Activated CD8-positive, alpha-beta memory T cell treated with anti-CD3 and anti-CD28 coated beads, Interleukin-2, amount 10 ng/mL, durations not matched to agents 7 days and 5 days (primary cell): ENCODE measurements at regions not wholly inside any gene's neighbourhood (a gene's known extent, or its start where the extent isn't known, plus 50 kb on each side); places are given as distances from the start of the nearest gene placed in this dataset.

Experiments used
- ATAC-seq: fragments of 150-1000 bp; cut with Tn5 transposase; one replicate; pipeline ENCODE4 v1.10.0; 2021; ENCODE audit warnings: moderate library complexity
- CTCF ChIA-PET: fragments of 350-600 bp; sonication (Branson Sonifier 250); formaldehyde crosslinking; loops from one replicate; lab custom pipeline; 2021; ENCODE audit warnings: antibody characterized with exemption; lab: Charles Lee
- DNase-seq: peaks from one replicate; pipeline ENCODE4 v3.0.0-alpha.2; 2020
- H3K27ac Mint-ChIP-seq: one replicate; pipeline ENCODE4 v1.8.0; 2021; ENCODE audit warnings: mild to moderate bottlenecking, mixed read lengths
- H3K27me3 Mint-ChIP-seq: one replicate; pipeline ENCODE4 v1.8.0; 2021; ENCODE audit warnings: mixed read lengths
- H3K36me3 Mint-ChIP-seq: one replicate; pipeline ENCODE4 v1.8.0; 2021; ENCODE audit warnings: mild to moderate bottlenecking, mixed read lengths
- H3K4me1 Mint-ChIP-seq: one replicate; pipeline ENCODE4 v1.8.0; 2021; ENCODE audit warnings: mixed read lengths
- H3K4me3 Mint-ChIP-seq: one replicate; pipeline ENCODE4 v1.8.0; 2021; ENCODE audit warnings: mild to moderate bottlenecking, moderate library complexity, mixed read lengths
- H3K9me3 Mint-ChIP-seq: one replicate; pipeline ENCODE4 v1.8.0; 2022; ENCODE audit warnings: low read depth, mixed read lengths

- no peaks in the 10 kb centered on the region for H3K9me3 Mint-ChIP-seq
- no peaks in the 10 kb centered on the region for H3K4me1 Mint-ChIP-seq
- no peak overlapping the region for H3K27ac Mint-ChIP-seq
- DNase-seq (no peak), ATAC-seq (no peak)
- H3K36me3 Mint-ChIP-seq: no peaks in the 10 kb centered on the region
- H3K4me3 Mint-ChIP-seq: no peak overlapping the region
- CTCF ChIA-PET: no interaction called here
- no peaks in the 10 kb centered on the region for H3K27me3 Mint-ChIP-seq
These were observed 118.0 kb upstream of the CA10 start for GRCh38 chr17:52276381-52277008.

GRCh38 chr17:52271781-52272180, 113.3 kb upstream of the CA10 start:
- no peak for DNase-seq
- H3K36me3 Mint-ChIP-seq: no peaks in the 10 kb centered on the region
- H3K4me1 Mint-ChIP-seq: no peaks in the 10 kb centered on the region

GRCh38 chr17:52255347-52255746, 96.8 kb upstream of the CA10 start:
- Mint-ChIP-seq H3K4me3 (no peak overlapping the region), H3K27ac (no peak overlapping the region), H3K27me3 (no peaks in the 10 kb centered on the region), H3K9me3 (no peaks in the 10 kb centered on the region), H3K4me1 (no peaks in the 10 kb centered on the region), H3K36me3 (no peaks in the 10 kb centered on the region)
- CTCF ChIA-PET: no interaction called here
- no peak for ATAC-seq
- no peak for DNase-seq

More at GRCh38 chr17:52271781-52272180, 113.3 kb upstream of the CA10 start:
- Mint-ChIP-seq H3K27me3 (no peaks in the 10 kb centered on the region), H3K4me3 (no peak overlapping the region), H3K27ac (no peak overlapping the region), H3K9me3 (no peaks in the 10 kb centered on the region)
- CTCF ChIA-PET: no interaction called here
- no peak for ATAC-seq

- H3K4me3 Mint-ChIP-seq: no peak overlapping the region
- CTCF ChIA-PET: interaction anchor here (1.4 kb wide), 1 partner anchor 20 kb away, joined by 3 read pairs; no protein-coding TSS in a partner anchor
- H3K27me3 Mint-ChIP-seq: no peaks in the 10 kb centered on the region
- no peaks in the 10 kb centered on the region for H3K9me3 Mint-ChIP-seq
- H3K4me1 Mint-ChIP-seq: no peaks in the 10 kb centered on the region
- no peak overlapping the region for H3K27ac Mint-ChIP-seq
- DNase-seq (no peak), ATAC-seq (no peak)
- no peaks in the 10 kb centered on the region for H3K36me3 Mint-ChIP-seq
These were observed 86.2 kb upstream of the CA10 start for GRCh38 chr17:52244689-52245088.

GRCh38 chr17:52242268-52242667, 83.8 kb upstream of the CA10 start:
- Mint-ChIP-seq H3K4me3 (no peak overlapping the region), H3K27me3 (no peaks in the 10 kb centered on the region), H3K9me3 (no peaks in the 10 kb centered on the region), H3K27ac (no peak overlapping the region), H3K36me3 (no peaks in the 10 kb centered on the region), H3K4me1 (no peaks in the 10 kb centered on the region)
- ATAC-seq: no peak
- CTCF ChIA-PET: no interaction called here
- no peak for DNase-seq

GRCh38 chr17:52237151-52237550, 78.6 kb upstream of the CA10 start:
- no peak for DNase-seq
- no peak for ATAC-seq
- CTCF ChIA-PET: no interaction called here
- no peaks in the 10 kb centered on the region for H3K27me3 Mint-ChIP-seq
- no peaks in the 10 kb centered on the region for H3K9me3 Mint-ChIP-seq
- no peak overlapping the region for H3K4me3 Mint-ChIP-seq
- no peak overlapping the region for H3K27ac Mint-ChIP-seq
- H3K36me3 Mint-ChIP-seq: no peaks in the 10 kb centered on the region
- H3K4me1 Mint-ChIP-seq: no peaks in the 10 kb centered on the region

GRCh38 chr17:52235516-52235915, 77.0 kb upstream of the CA10 start:
- CTCF ChIA-PET: no interaction called here
- Mint-ChIP-seq H3K4me3 (no peak overlapping the region), H3K27me3 (no peaks in the 10 kb centered on the region), H3K9me3 (no peaks in the 10 kb centered on the region), H3K27ac (no peak overlapping the region), H3K36me3 (no peaks in the 10 kb centered on the region), H3K4me1 (no peaks in the 10 kb centered on the region)
- DNase-seq (no peak), ATAC-seq (no peak)

- no peak for DNase-seq
- no peaks in the 10 kb centered on the region for H3K36me3 Mint-ChIP-seq
- no peak overlapping the region for H3K4me3 Mint-ChIP-seq
- no peaks in the 10 kb centered on the region for H3K9me3 Mint-ChIP-seq
- no peaks in the 10 kb centered on the region for H3K27me3 Mint-ChIP-seq
- H3K4me1 Mint-ChIP-seq: no peaks in the 10 kb centered on the region
- CTCF ChIA-PET: no interaction called here
- no peak overlapping the region for H3K27ac Mint-ChIP-seq
- ATAC-seq: no peak
These were observed 75.1 kb upstream of the CA10 start for GRCh38 chr17:52233632-52234031.

GRCh38 chr17:52233176-52233575, 74.7 kb upstream of the CA10 start:
- Mint-ChIP-seq H3K9me3 (no peaks in the 10 kb centered on the region), H3K4me1 (no peaks in the 10 kb centered on the region), H3K27me3 (no peaks in the 10 kb centered on the region), H3K36me3 (no peaks in the 10 kb centered on the region), H3K27ac (no peak overlapping the region), H3K4me3 (no peak overlapping the region)
- CTCF ChIA-PET: no interaction called here
- ATAC-seq (no peak), DNase-seq (no peak)

- H3K36me3 Mint-ChIP-seq: no peaks in the 10 kb centered on the region
- H3K4me3 Mint-ChIP-seq: no peak overlapping the region
- CTCF ChIA-PET: no interaction called here
- H3K4me1 Mint-ChIP-seq: no peaks in the 10 kb centered on the region
- no peak overlapping the region for H3K27ac Mint-ChIP-seq
- no peak for ATAC-seq
- no peak for DNase-seq
- H3K9me3 Mint-ChIP-seq: no peaks in the 10 kb centered on the region
- H3K27me3 Mint-ChIP-seq: no peaks in the 10 kb centered on the region
These were observed 70.3 kb upstream of the CA10 start for GRCh38 chr17:52228823-52229222.

- Mint-ChIP-seq H3K27me3 (no peaks in the 10 kb centered on the region), H3K9me3 (no peaks in the 10 kb centered on the region), H3K36me3 (no peaks in the 10 kb centered on the region), H3K4me1 (no peaks in the 10 kb centered on the region), H3K4me3 (no peak overlapping the region), H3K27ac (no peak overlapping the region)
- CTCF ChIA-PET: no interaction called here
- ATAC-seq: no peak
- DNase-seq: no peak
These were observed 69.4 kb upstream of the CA10 start for GRCh38 chr17:52227926-52228325.

- Mint-ChIP-seq H3K4me1 (no peaks in the 10 kb centered on the region), H3K27me3 (no peaks in the 10 kb centered on the region), H3K27ac (no peak overlapping the region), H3K9me3 (peaks cover 2% of the 10 kb centered on the region), H3K36me3 (no peaks in the 10 kb centered on the region), H3K4me3 (no peak overlapping the region)
- ATAC-seq (no peak), DNase-seq (no peak)
- CTCF ChIA-PET: no interaction called here
These were observed 54.9 kb upstream of the CA10 start for GRCh38 chr17:52213451-52213850.

- CTCF ChIA-PET: no interaction called here
- Mint-ChIP-seq H3K4me1 (no peaks in the 10 kb centered on the region), H3K9me3 (peaks cover 2% of the 10 kb centered on the region), H3K27me3 (no peaks in the 10 kb centered on the region), H3K27ac (no peak overlapping the region), H3K4me3 (no peak overlapping the region), H3K36me3 (no peaks in the 10 kb centered on the region)
- no peak for DNase-seq
- ATAC-seq: no peak
These were observed 54.3 kb upstream of the CA10 start for GRCh38 chr17:52212851-52213250.

- H3K4me3 Mint-ChIP-seq: no peak overlapping the region
- H3K9me3 Mint-ChIP-seq: no peaks in the 10 kb centered on the region
- H3K4me1 Mint-ChIP-seq: no peaks in the 10 kb centered on the region
- no peak overlapping the region for H3K27ac Mint-ChIP-seq
- H3K27me3 Mint-ChIP-seq: no peaks in the 10 kb centered on the region
- no peak for ATAC-seq
- CTCF ChIA-PET: interaction anchor here (1.2 kb wide), 1 partner anchor 11 kb away, joined by 3 read pairs; no protein-coding TSS in a partner anchor
- no peaks in the 10 kb centered on the region for H3K36me3 Mint-ChIP-seq
- no peak for DNase-seq
These were observed 51.0 kb upstream of the CA10 start for GRCh38 chr17:52209507-52209906.
